Esophagus squamous epithelium (tissue), 4 donors: ENCODE measurements at regions not wholly inside any gene's neighbourhood (a gene's known extent, or its start where the extent isn't known, plus 50 kb on each side); places are given as distances from the start of the nearest gene placed in this dataset.

Experiments
- POLR2A ChIP-seq, 4 donors: fragments of 450-650 bp; IDR thresholded peaks; one replicate each; pipeline ENCODE4 v1.6.1; 2017; ENCODE audit warnings: antibody characterized with exemption in 4 of 4, mild to moderate bottlenecking in 4 of 4, moderate library complexity in 3 of 4
- TF ChIP-seq, protein P1 (sequence below), 6 experiments: fragments of 450-650 bp in 4 of 6; fragments of 200-600 bp in 2 of 6; sonication (generic) in 2 of 6; IDR thresholded peaks; one replicate each; pipeline ENCODE4 v1.5.1; 2016 to 2019; ENCODE audit warnings: antibody characterized with exemption in 6 of 6, mild to moderate bottlenecking in 4 of 6, moderate library complexity in 4 of 6

DNA sequence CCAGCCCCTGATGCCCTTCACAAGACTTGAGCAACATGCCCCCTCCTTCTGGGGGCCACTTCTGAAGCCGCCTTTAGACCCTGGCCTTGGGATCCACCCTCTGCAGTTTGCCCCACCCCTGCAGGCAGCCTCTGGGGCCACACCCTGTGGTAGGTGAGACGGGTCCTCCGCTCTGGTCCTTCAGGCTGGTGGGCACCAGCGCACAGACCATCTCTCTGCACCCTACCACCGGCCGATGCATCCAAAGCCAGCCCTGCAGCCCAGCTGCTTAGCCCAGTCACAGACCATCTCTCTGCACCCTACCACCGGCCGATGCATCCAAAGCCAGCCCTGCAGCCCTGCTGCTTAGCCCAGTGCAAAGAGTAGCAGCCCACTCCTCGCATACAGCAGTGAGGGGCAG is 159.3 kb upstream of the ECI2 start:
- TF ChIP-seq, protein P1, sequence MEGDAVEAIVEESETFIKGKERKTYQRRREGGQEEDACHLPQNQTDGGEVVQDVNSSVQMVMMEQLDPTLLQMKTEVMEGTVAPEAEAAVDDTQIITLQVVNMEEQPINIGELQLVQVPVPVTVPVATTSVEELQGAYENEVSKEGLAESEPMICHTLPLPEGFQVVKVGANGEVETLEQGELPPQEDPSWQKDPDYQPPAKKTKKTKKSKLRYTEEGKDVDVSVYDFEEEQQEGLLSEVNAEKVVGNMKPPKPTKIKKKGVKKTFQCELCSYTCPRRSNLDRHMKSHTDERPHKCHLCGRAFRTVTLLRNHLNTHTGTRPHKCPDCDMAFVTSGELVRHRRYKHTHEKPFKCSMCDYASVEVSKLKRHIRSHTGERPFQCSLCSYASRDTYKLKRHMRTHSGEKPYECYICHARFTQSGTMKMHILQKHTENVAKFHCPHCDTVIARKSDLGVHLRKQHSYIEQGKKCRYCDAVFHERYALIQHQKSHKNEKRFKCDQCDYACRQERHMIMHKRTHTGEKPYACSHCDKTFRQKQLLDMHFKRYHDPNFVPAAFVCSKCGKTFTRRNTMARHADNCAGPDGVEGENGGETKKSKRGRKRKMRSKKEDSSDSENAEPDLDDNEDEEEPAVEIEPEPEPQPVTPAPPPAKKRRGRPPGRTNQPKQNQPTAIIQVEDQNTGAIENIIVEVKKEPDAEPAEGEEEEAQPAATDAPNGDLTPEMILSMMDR (IDR thresholded peaks at IDR 0.05), result no peak
- no peak for TF ChIP-seq POLR2A (IDR thresholded peaks at IDR 0.05)
